ENCODE measurements at regions not wholly inside any gene's neighbourhood (a gene's known extent, or its start where the extent isn't known, plus 50 kb on each side); places are given as distances from the start of the nearest gene placed in this dataset.

DNA sequence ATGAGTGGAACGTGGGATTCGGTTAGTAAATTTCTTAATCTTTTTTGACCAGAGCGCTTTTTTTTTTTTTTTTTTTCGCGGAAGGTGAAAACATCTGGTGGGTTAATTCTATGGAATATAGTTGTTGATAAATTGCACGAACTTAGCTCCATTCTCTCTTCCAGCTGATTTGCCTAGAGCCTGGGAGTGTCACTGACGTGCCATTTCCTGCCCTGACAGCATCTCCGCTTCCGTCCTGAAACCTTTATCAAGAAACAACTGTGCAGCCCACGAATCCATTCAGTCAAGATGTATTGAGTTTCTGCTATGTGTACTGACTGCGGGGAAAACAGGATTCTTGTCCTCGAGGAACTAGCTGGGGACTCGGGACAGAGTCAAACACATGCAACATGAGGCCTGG is 59.5 kb upstream of the TGM3 start:
- intact Hi-C loops (cut with DNase I), result no loop called here
- no peak overlapping the region for H3K27ac ChIP-seq
- no peaks in the 10 kb centered on the region for H3K27me3 ChIP-seq
- no peak for TF ChIP-seq CTCF (IDR thresholded peaks at IDR 0.05)
- H3K36me3 ChIP-seq, result no peaks in the 10 kb centered on the region
- FAIRE-seq, result no peak
- WGBS, 2 donors, result 71 to 76% methylated on average over 13 of the region's 13 CpGs
- H3K4me1 ChIP-seq, result no peaks in the 10 kb centered on the region
- ATAC-seq, result no peak
- H3K4me3 ChIP-seq, result no peak overlapping the region
- no peaks in the 10 kb centered on the region for H3K9me3 ChIP-seq
- no peak for DNase-seq

DNA sequence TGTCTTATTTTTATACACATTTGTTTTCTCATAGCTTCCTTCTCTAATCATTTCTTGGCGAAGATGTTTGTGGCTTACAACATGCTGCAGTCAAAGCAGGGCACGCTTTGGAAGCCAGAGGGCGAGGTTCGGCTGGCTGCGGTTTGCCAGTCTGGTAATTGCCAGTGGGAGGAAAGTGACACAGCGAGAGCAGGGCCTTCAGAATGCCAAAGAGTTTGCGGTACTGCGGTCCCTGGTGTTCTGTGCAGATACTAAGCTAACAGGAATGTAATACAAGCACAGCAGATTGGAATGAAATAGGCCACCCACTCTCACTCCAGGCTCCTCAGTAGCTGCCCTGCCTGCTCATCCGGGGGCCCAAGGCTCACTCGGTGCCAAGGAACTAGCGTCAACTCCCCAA is 58.7 kb upstream of the TGM3 start:
- H3K4me3 ChIP-seq, result no peak overlapping the region
- ATAC-seq, result peak in 3 of 4 donors; percentile 39 to 74 (median 61)
- no peaks in the 10 kb centered on the region for H3K4me1 ChIP-seq
- H3K27me3 ChIP-seq, result no peaks in the 10 kb centered on the region
- H3K36me3 ChIP-seq, result no peaks in the 10 kb centered on the region
- TF ChIP-seq CTCF (IDR thresholded peaks at IDR 0.05), result no peak
- no peaks in the 10 kb centered on the region for H3K9me3 ChIP-seq
- intact Hi-C loops (cut with DNase I), result no loop called here
- DNase-seq, result peak in 2 of 6 donors; percentile 6 to 18
- 74 to 82% methylated on average over 11 of the region's 11 CpGs for WGBS, 2 donors
- H3K27ac ChIP-seq, result no peak overlapping the region
- FAIRE-seq, result no peak

DNA sequence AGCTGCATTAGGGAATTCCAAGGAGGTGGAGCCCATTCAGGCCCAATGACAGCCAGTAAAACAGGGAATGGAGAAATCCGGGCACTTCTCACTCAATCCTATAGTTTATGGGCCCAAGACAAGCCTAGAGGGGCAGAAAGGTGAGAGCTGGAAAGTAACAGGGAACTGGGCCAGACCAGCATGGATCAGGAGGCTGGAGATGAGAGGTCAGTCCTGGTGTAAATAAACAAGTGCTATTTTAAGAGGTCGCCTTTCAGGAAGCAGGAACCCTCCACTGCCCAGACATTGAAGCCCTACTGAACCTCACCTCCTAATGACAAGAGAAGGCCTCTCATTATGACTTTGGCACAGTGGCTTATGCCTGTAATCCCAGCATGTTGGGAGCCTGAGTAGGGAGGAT is 57.2 kb upstream of the TGM3 start:
- Histone ChIP-seq H3K27me3 (no peaks in the 10 kb centered on the region), H3K4me1 (no peaks in the 10 kb centered on the region), H3K9me3 (no peaks in the 10 kb centered on the region), H3K27ac (no peak overlapping the region), H3K36me3 (no peaks in the 10 kb centered on the region), H3K4me3 (no peak overlapping the region)
- FAIRE-seq (no peak), DNase-seq (no peak), ATAC-seq (no peak)
- TF ChIP-seq CTCF (IDR thresholded peaks at IDR 0.05), result no peak
- intact Hi-C loops (cut with DNase I), result no loop called here
- 70 to 79% methylated on average over 2 of the region's 2 CpGs for WGBS, 2 donors

DNA sequence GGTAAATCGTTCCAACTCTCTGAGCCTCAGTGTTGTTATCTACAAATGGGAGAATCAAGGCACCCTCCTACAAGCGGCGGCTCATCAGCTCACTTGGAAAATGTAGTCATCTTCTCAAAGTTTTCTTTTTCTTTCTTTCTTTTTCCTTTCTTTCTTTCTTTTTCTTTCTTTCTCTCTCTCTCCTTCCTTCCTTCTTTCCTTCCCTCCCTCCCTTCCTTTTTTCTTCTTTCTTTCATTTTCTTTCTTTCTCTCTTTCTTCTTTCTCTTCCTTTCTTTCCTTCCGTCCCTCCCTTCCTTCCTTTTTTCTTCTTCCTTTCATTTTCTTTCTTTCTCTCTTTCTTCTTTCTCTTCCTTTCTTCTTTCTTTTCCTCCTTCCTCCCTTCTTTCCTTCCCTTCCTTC is 55.0 kb upstream of the TGM3 start:
- no peak overlapping the region for H3K27ac ChIP-seq
- WGBS, 2 donors, result 75 to 89% methylated on average over 4 of the region's 4 CpGs
- FAIRE-seq, result no peak
- no peaks in the 10 kb centered on the region for H3K36me3 ChIP-seq
- no peak for TF ChIP-seq CTCF (IDR thresholded peaks at IDR 0.05)
- H3K9me3 ChIP-seq, result no peaks in the 10 kb centered on the region
- intact Hi-C loops (cut with DNase I), result no loop called here
- no peak for ATAC-seq
- no peak for DNase-seq
- no peak overlapping the region for H3K4me3 ChIP-seq
- H3K4me1 ChIP-seq, result no peaks in the 10 kb centered on the region
- H3K27me3 ChIP-seq, result no peaks in the 10 kb centered on the region

GRCh38 chr20:2242678-2243077 is 53.1 kb upstream of the TGM3 start:
- Histone ChIP-seq H3K27me3 (no peaks in the 10 kb centered on the region), H3K36me3 (no peaks in the 10 kb centered on the region), H3K4me1 (no peaks in the 10 kb centered on the region), H3K4me3 (no peak overlapping the region), H3K27ac (no peak overlapping the region), H3K9me3 (no peaks in the 10 kb centered on the region)
- ATAC-seq, result no peak
- DNase-seq, result no peak
- FAIRE-seq, result no peak
- intact Hi-C loops (cut with DNase I), result no loop called here
- WGBS, 2 donors, result 73 to 82% methylated on average over 2 of the region's 2 CpGs
- no peak for TF ChIP-seq CTCF (IDR thresholded peaks at IDR 0.05)

Measured in pancreas (tissue), 10 donors.